KMS-11 (cell line): ENCODE measurements at regions not wholly inside any gene's neighbourhood (a gene's known extent, or its start where the extent isn't known, plus 50 kb on each side); places are given as distances from the start of the nearest gene placed in this dataset.

ENCODE experiments used
- H2AFZ ChIP-seq: fragments of 200-600 bp; sonication (generic); 2 replicates; pipeline ENCODE4 v1.6.1; 2016; ENCODE audit warnings: antibody characterized with exemption, mixed run types, low read depth
- H3K27ac ChIP-seq: fragments of 200-600 bp; sonication (generic); 2 replicates; pipeline ENCODE4 v1.6.1; 2016; ENCODE audit warnings: mild to moderate bottlenecking, mixed run types
- H3K27me3 ChIP-seq: fragments of 200-600 bp; sonication (generic); 2 replicates; pipeline ENCODE4 v1.6.1; 2017; ENCODE audit warnings: mild to moderate bottlenecking, low read depth, mixed run types, moderate library complexity; ENCODE audit not compliant: insufficient read depth
- H3K36me3 ChIP-seq: fragments of 200-600 bp; sonication (generic); 2 replicates; pipeline ENCODE4 v1.6.1; 2017; ENCODE audit warnings: mild to moderate bottlenecking, mixed run types; ENCODE audit not compliant: insufficient read depth
- H3K4me1 ChIP-seq: fragments of 200-600 bp; sonication (generic); 2 replicates; pipeline ENCODE4 v1.6.1; 2016; ENCODE audit warnings: mild to moderate bottlenecking, low read depth, mixed run types; ENCODE audit not compliant: poor library complexity, severe bottlenecking
- H3K4me2 ChIP-seq: fragments of 200-600 bp; sonication (generic); 2 replicates; pipeline ENCODE4 v1.7.0; 2016; ENCODE audit warnings: mild to moderate bottlenecking, mixed run types
- H3K4me3 ChIP-seq: fragments of 200-600 bp; sonication (generic); IDR thresholded peaks from 2 replicates; pipeline ENCODE4 v1.6.1; 2017; ENCODE audit warnings: low read depth, low read length, mixed read lengths; ENCODE audit not compliant: insufficient read depth
- H3K79me2 ChIP-seq: fragments of 200-600 bp; sonication (generic); 2 replicates; pipeline ENCODE4 v1.6.1; 2016; ENCODE audit warnings: low read depth, mixed run types; ENCODE audit not compliant: insufficient read depth
- H3K9ac ChIP-seq: fragments of 200-600 bp; sonication (generic); 2 replicates; pipeline ENCODE4 v1.6.1; 2016; ENCODE audit warnings: mild to moderate bottlenecking, mixed run types
- H4K20me1 ChIP-seq: fragments of 200-600 bp; sonication (generic); 2 replicates; pipeline ENCODE4 v1.6.1; 2016; ENCODE audit warnings: mild to moderate bottlenecking, mixed run types; ENCODE audit not compliant: insufficient read depth
- CTCF ChIP-seq: fragments of 200-600 bp; sonication (generic); conservative IDR thresholded peaks from 2 replicates; pipeline ENCODE4 v1.6.1; 2017; ENCODE audit warnings: low read depth, mild to moderate bottlenecking, antibody characterized with exemption, low read length, moderate library complexity, mixed read lengths

- no peak overlapping the region for H3K4me2 ChIP-seq
- no peaks in the 10 kb centered on the region for H4K20me1 ChIP-seq
- no peaks in the 10 kb centered on the region for H3K79me2 ChIP-seq
- no peak overlapping the region for H3K9ac ChIP-seq
- no peaks in the 10 kb centered on the region for H3K4me1 ChIP-seq
- no peak for TF ChIP-seq CTCF
- H3K27ac ChIP-seq = no peak overlapping the region
- H3K27me3 ChIP-seq = no peaks in the 10 kb centered on the region
- no peaks in the 10 kb centered on the region for H3K36me3 ChIP-seq
- no peak overlapping the region for H3K4me3 ChIP-seq
- no peak overlapping the region for H2AFZ ChIP-seq
Observed at GRCh38 chr21:32070676-32071330, 198.0 kb downstream of the HUNK start.

- Histone ChIP-seq H3K36me3 (no peaks in the 10 kb centered on the region), H3K4me2 (no peak overlapping the region), H3K27me3 (no peaks in the 10 kb centered on the region), H3K4me3 (no peak overlapping the region), H3K9ac (no peak overlapping the region), H3K4me1 (no peaks in the 10 kb centered on the region), H2AFZ (no peak overlapping the region), H4K20me1 (no peaks in the 10 kb centered on the region), H3K27ac (no peak overlapping the region), H3K79me2 (no peaks in the 10 kb centered on the region)
- no peak for TF ChIP-seq CTCF
Observed at GRCh38 chr21:32070126-32070525, 197.3 kb downstream of the HUNK start.

- Histone ChIP-seq H3K4me3 (no peak overlapping the region), H2AFZ (no peak overlapping the region), H3K27me3 (no peaks in the 10 kb centered on the region), H3K4me2 (no peak overlapping the region), H3K79me2 (no peaks in the 10 kb centered on the region), H3K27ac (no peak overlapping the region), H3K36me3 (no peaks in the 10 kb centered on the region), H3K9ac (no peak overlapping the region), H4K20me1 (no peaks in the 10 kb centered on the region), H3K4me1 (no peaks in the 10 kb centered on the region)
- no peak for TF ChIP-seq CTCF
Observed at GRCh38 chr21:32065654-32066053, 192.8 kb downstream of the HUNK start.

GRCh38 chr21:32064281-32064910 is 191.6 kb downstream of the HUNK start:
- TF ChIP-seq CTCF = no peak
- Histone ChIP-seq H4K20me1 (no peaks in the 10 kb centered on the region), H3K4me1 (no peaks in the 10 kb centered on the region), H3K4me3 (no peak overlapping the region), H3K36me3 (no peaks in the 10 kb centered on the region), H3K27me3 (no peaks in the 10 kb centered on the region), H3K27ac (no peak overlapping the region), H2AFZ (no peak overlapping the region), H3K9ac (no peak overlapping the region), H3K79me2 (no peaks in the 10 kb centered on the region), H3K4me2 (no peak overlapping the region)
